ENCODE measurements at regions not wholly inside any gene's neighbourhood (a gene's known extent, or its start where the extent isn't known, plus 50 kb on each side); places are given as distances from the start of the nearest gene placed in this dataset.

DNA sequence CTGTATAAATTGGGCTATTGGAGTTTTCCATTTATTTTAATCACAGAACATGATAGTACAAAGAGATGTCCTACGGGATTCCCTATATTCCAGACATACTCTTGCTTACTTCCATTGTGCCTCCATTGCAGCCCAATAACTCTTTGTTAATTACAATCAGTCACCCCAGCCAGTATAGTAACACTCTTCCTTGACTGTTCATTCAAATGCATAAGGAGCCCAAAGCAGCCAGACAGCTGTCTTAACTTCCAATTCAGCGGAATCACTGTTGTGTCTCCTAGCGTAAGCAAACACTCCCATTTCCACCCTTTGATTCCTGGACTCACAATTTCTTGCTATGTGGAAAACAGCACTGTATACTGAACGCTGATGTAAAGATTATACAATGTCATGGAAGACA is 942.3 kb downstream of the TAF11L14 start:
- TF ChIP-seq, protein P1, sequence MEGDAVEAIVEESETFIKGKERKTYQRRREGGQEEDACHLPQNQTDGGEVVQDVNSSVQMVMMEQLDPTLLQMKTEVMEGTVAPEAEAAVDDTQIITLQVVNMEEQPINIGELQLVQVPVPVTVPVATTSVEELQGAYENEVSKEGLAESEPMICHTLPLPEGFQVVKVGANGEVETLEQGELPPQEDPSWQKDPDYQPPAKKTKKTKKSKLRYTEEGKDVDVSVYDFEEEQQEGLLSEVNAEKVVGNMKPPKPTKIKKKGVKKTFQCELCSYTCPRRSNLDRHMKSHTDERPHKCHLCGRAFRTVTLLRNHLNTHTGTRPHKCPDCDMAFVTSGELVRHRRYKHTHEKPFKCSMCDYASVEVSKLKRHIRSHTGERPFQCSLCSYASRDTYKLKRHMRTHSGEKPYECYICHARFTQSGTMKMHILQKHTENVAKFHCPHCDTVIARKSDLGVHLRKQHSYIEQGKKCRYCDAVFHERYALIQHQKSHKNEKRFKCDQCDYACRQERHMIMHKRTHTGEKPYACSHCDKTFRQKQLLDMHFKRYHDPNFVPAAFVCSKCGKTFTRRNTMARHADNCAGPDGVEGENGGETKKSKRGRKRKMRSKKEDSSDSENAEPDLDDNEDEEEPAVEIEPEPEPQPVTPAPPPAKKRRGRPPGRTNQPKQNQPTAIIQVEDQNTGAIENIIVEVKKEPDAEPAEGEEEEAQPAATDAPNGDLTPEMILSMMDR (IDR thresholded peaks at IDR 0.05) = no peak
- TF ChIP-seq POLR2AphosphoS5 (IDR thresholded peaks at IDR 0.05; ENCODE audit: low read depth, low read length) (no peak), TCF7L2 (IDR thresholded peaks at IDR 0.05; ENCODE audit: low read depth, low read length) (no peak), SIN3A (IDR thresholded peaks at IDR 0.05; ENCODE audit: borderline replicate concordance, insufficient read depth, low read depth, low read length) (no peak)
- TF ChIP-seq, protein P2, sequence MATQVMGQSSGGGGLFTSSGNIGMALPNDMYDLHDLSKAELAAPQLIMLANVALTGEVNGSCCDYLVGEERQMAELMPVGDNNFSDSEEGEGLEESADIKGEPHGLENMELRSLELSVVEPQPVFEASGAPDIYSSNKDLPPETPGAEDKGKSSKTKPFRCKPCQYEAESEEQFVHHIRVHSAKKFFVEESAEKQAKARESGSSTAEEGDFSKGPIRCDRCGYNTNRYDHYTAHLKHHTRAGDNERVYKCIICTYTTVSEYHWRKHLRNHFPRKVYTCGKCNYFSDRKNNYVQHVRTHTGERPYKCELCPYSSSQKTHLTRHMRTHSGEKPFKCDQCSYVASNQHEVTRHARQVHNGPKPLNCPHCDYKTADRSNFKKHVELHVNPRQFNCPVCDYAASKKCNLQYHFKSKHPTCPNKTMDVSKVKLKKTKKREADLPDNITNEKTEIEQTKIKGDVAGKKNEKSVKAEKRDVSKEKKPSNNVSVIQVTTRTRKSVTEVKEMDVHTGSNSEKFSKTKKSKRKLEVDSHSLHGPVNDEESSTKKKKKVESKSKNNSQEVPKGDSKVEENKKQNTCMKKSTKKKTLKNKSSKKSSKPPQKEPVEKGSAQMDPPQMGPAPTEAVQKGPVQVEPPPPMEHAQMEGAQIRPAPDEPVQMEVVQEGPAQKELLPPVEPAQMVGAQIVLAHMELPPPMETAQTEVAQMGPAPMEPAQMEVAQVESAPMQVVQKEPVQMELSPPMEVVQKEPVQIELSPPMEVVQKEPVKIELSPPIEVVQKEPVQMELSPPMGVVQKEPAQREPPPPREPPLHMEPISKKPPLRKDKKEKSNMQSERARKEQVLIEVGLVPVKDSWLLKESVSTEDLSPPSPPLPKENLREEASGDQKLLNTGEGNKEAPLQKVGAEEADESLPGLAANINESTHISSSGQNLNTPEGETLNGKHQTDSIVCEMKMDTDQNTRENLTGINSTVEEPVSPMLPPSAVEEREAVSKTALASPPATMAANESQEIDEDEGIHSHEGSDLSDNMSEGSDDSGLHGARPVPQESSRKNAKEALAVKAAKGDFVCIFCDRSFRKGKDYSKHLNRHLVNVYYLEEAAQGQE (IDR thresholded peaks at IDR 0.05; ENCODE audit: insufficient read depth in 1 of 2, low read depth in 2 of 2, low read length in 1 of 2) = no peak
